Gastroesophageal sphincter (tissue), 4 donors: ENCODE measurements at regions not wholly inside any gene's neighbourhood (a gene's known extent, or its start where the extent isn't known, plus 50 kb on each side); places are given as distances from the start of the nearest gene placed in this dataset.
A peak's percentile ranks its signal among the peaks of the same experiment; 100 is the strongest.

Experiments
- ATAC-seq: fragments of 150-250 bp; one replicate; pipeline ENCODE4 v1.9.1; 2016; ENCODE audit warnings: mild to moderate bottlenecking, moderate library complexity
- H3K27ac ChIP-seq, 4 donors: fragments of 200-600 bp; sonication (generic) in 3 of 4; 1 replicate in 3 of 4; 2 replicates in 1 of 4; pipeline ENCODE4 v1.5.1; 2016 to 2019
- H3K27me3 ChIP-seq: fragments of 200-600 bp; sonication (generic); one replicate; pipeline ENCODE4 v1.5.1; 2019
- H3K36me3 ChIP-seq, 2 donors: fragments of 200-600 bp; sonication (generic); one replicate each; pipeline ENCODE4 v1.5.1; 2019; ENCODE audit warnings: control low read depth in 1 of 2
- H3K4me1 ChIP-seq, 3 donors: fragments of 200-600 bp; sonication (generic); 1 replicate in 2 of 3; 2 replicates in 1 of 3; pipeline ENCODE4 v1.5.1; 2016 to 2019; ENCODE audit warnings: control low read depth in 2 of 3
- H3K4me3 ChIP-seq, 2 donors: fragments of 200-600 bp; sonication (generic); one replicate each; pipeline ENCODE4 v1.5.1; 2019; ENCODE audit warnings: mild to moderate bottlenecking in 1 of 2, moderate library complexity in 1 of 2
- H3K9me3 ChIP-seq, 3 donors: fragments of 200-600 bp; sonication (generic); one replicate each; pipeline ENCODE4 v1.5.1; 2017 to 2019; ENCODE audit warnings: control low read depth in 2 of 3
- CTCF ChIP-seq, 4 experiments: fragments of 200-600 bp in 2 of 4; fragments of 450-650 bp in 2 of 4; sonication (generic) in 1 of 4; IDR thresholded peaks; one replicate each; pipeline ENCODE4 v1.5.1; 2017 to 2019; ENCODE audit warnings: antibody characterized with exemption in 4 of 4, mild to moderate bottlenecking in 2 of 4, moderate library complexity in 2 of 4
- EP300 ChIP-seq: sonication (generic); formaldehyde crosslinking; IDR thresholded peaks from one replicate; pipeline ENCODE4 v1.6.1; 2017; ENCODE audit warnings: antibody characterized with exemption, mild to moderate bottlenecking
- POLR2A ChIP-seq, 2 donors: fragments of 450-650 bp; IDR thresholded peaks; one replicate each; pipeline ENCODE4 v1.6.1; 2017; ENCODE audit warnings: antibody characterized with exemption in 2 of 2, mild to moderate bottlenecking in 2 of 2, moderate library complexity in 1 of 2
- POLR2AphosphoS5 ChIP-seq: sonication (generic); formaldehyde crosslinking; IDR thresholded peaks from one replicate; pipeline ENCODE4 v1.6.1; 2017; ENCODE audit warnings: antibody characterized with exemption
- WGBS, 2 donors: methylation state at CpG; one replicate each; pipeline ENCODE4 v1.1.5; 2018; ENCODE audit warnings: low coverage in 1 of 2; 5-methylcytosine and 5-hydroxymethylcytosine counted together

- TF ChIP-seq POLR2AphosphoS5 (no peak), EP300 (no peak), CTCF (IDR thresholded peaks at IDR 0.05) (no peak), POLR2A (IDR thresholded peaks at IDR 0.05) (no peak)
- no peaks in the 10 kb centered on the region for H3K27me3 ChIP-seq
- 68 to 83% methylated on average over 4 of the region's 4 CpGs for WGBS, 2 donors
- no peak overlapping the region for H3K27ac ChIP-seq
- no peak overlapping the region for H3K4me3 ChIP-seq
- ATAC-seq, result no peak
- no peaks in the 10 kb centered on the region for H3K9me3 ChIP-seq
- H3K4me1 ChIP-seq, result no peaks in the 10 kb centered on the region
- no peaks in the 10 kb centered on the region for H3K36me3 ChIP-seq
These were observed 59.3 kb upstream of the SCAF8 start for GRCh38 chr6:154673919-154674318.

GRCh38 chr6:154675602-154676088, 57.6 kb upstream of the SCAF8 start:
- peak; percentile 97 for ATAC-seq
- TF ChIP-seq POLR2A (IDR thresholded peaks at IDR 0.05) (no peak), POLR2AphosphoS5 (peak; percentile 32), EP300 (no peak), CTCF (IDR thresholded peaks at IDR 0.05) (peak; percentile 96 to 98 (median 98))
- H3K27ac ChIP-seq, result no peak overlapping the region

GRCh38 chr6:154682633-154683125, 50.5 kb upstream of the SCAF8 start:
- WGBS, 2 donors, result 85 to 93% methylated on average over 9 to 10 of the region's 10 CpGs
- H3K27me3 ChIP-seq, result no peaks in the 10 kb centered on the region
- H3K4me1 ChIP-seq, result no peaks in the 10 kb centered on the region
- no peak for TF ChIP-seq POLR2AphosphoS5
- no peak for TF ChIP-seq EP300
- no peak for TF ChIP-seq CTCF (IDR thresholded peaks at IDR 0.05)
- TF ChIP-seq POLR2A (IDR thresholded peaks at IDR 0.05), result no peak
- no peaks in the 10 kb centered on the region for H3K36me3 ChIP-seq
- ATAC-seq, result no peak
- H3K4me3 ChIP-seq, result no peak overlapping the region
- H3K27ac ChIP-seq, result no peak overlapping the region
- H3K9me3 ChIP-seq, result no peaks in the 10 kb centered on the region

More at GRCh38 chr6:154675602-154676088, 57.6 kb upstream of the SCAF8 start:
- H3K9me3 ChIP-seq, result no peaks in the 10 kb centered on the region
- no peaks in the 10 kb centered on the region for H3K27me3 ChIP-seq
- 0% methylated on average over 3 to 4 of the region's 4 CpGs for WGBS, 2 donors
- no peak overlapping the region for H3K4me3 ChIP-seq
- H3K4me1 ChIP-seq, result no peaks in the 10 kb centered on the region
- H3K36me3 ChIP-seq, result no peaks in the 10 kb centered on the region
